Esophagus squamous epithelium (tissue), 4 donors: ENCODE measurements at regions not wholly inside any gene's neighbourhood (a gene's known extent, or its start where the extent isn't known, plus 50 kb on each side); places are given as distances from the start of the nearest gene placed in this dataset.

ENCODE experiments used
- CTCF ChIP-seq, 6 experiments: fragments of 450-650 bp in 4 of 6; fragments of 200-600 bp in 2 of 6; sonication (generic) in 2 of 6; IDR thresholded peaks; one replicate each; pipeline ENCODE4 v1.5.1; 2016 to 2019; ENCODE audit warnings: antibody characterized with exemption in 6 of 6, mild to moderate bottlenecking in 4 of 6, moderate library complexity in 4 of 6
- POLR2A ChIP-seq, 4 donors: fragments of 450-650 bp; IDR thresholded peaks; one replicate each; pipeline ENCODE4 v1.6.1; 2017; ENCODE audit warnings: antibody characterized with exemption in 4 of 4, mild to moderate bottlenecking in 4 of 4, moderate library complexity in 3 of 4

GRCh38 chr4:188332265-188332664 lies 193.0 kb downstream of the TRIML1 start:
- TF ChIP-seq CTCF (IDR thresholded peaks at IDR 0.05) (no peak), POLR2A (IDR thresholded peaks at IDR 0.05) (no peak)
